ENCODE measurements at regions not wholly inside any gene's neighbourhood (a gene's known extent, or its start where the extent isn't known, plus 50 kb on each side); places are given as distances from the start of the nearest gene placed in this dataset.

GRCh38 chr13:34567597-34567996 is 374.5 kb upstream of the NBEA start:
- Histone ChIP-seq H3K4me3 (replicated peaks; ENCODE audit: insufficient read depth, low read length) (no peak overlapping the region), H3K27ac (replicated peaks) (no peak overlapping the region), H3K27me3 (ENCODE audit: insufficient read depth, poor library complexity, severe bottlenecking) (no peaks in the 10 kb centered on the region)
- TF ChIP-seq REST (IDR thresholded peaks at IDR 0.05; ENCODE audit: insufficient replicate concordance, low read depth) (no peak), POLR2AphosphoS5 (IDR thresholded peaks at IDR 0.05; ENCODE audit: low read depth) (no peak), SPI1 (IDR thresholded peaks at IDR 0.05; ENCODE audit: borderline replicate concordance, low read depth) (no peak), CTCF (IDR thresholded peaks at IDR 0.05; ENCODE audit: insufficient read depth, low read length) (no peak), GABPA (IDR thresholded peaks at IDR 0.05; ENCODE audit: low read depth) (no peak)
- DNase-seq (ENCODE audit: low read depth in 1 of 2, low spot score in 1 of 2): no peak

- no peak overlapping the region for H3K4me3 ChIP-seq (replicated peaks; ENCODE audit: insufficient read depth, low read length)
- H3K27me3 ChIP-seq (ENCODE audit: insufficient read depth, poor library complexity, severe bottlenecking): no peaks in the 10 kb centered on the region
- DNase-seq (ENCODE audit: low read depth in 1 of 2, low spot score in 1 of 2): no peak
- TF ChIP-seq POLR2AphosphoS5 (IDR thresholded peaks at IDR 0.05; ENCODE audit: low read depth): no peak
- no peak for TF ChIP-seq SPI1 (IDR thresholded peaks at IDR 0.05; ENCODE audit: borderline replicate concordance, low read depth)
- TF ChIP-seq GABPA (IDR thresholded peaks at IDR 0.05; ENCODE audit: low read depth): no peak
- TF ChIP-seq REST (IDR thresholded peaks at IDR 0.05; ENCODE audit: insufficient replicate concordance, low read depth): no peak
- no peak for TF ChIP-seq CTCF (IDR thresholded peaks at IDR 0.05; ENCODE audit: insufficient read depth, low read length)
- no peak overlapping the region for H3K27ac ChIP-seq (replicated peaks)
Measured at GRCh38 chr13:34570698-34571353, 371.2 kb upstream of the NBEA start.

GRCh38 chr13:34571716-34572115 is 370.4 kb upstream of the NBEA start:
- Histone ChIP-seq H3K27me3 (ENCODE audit: insufficient read depth, poor library complexity, severe bottlenecking) (no peaks in the 10 kb centered on the region), H3K4me3 (replicated peaks; ENCODE audit: insufficient read depth, low read length) (no peak overlapping the region), H3K27ac (replicated peaks) (no peak overlapping the region)
- DNase-seq (ENCODE audit: low read depth in 1 of 2, low spot score in 1 of 2): no peak
- TF ChIP-seq SPI1 (IDR thresholded peaks at IDR 0.05; ENCODE audit: borderline replicate concordance, low read depth) (no peak), REST (IDR thresholded peaks at IDR 0.05; ENCODE audit: insufficient replicate concordance, low read depth) (no peak), GABPA (IDR thresholded peaks at IDR 0.05; ENCODE audit: low read depth) (no peak), CTCF (IDR thresholded peaks at IDR 0.05; ENCODE audit: insufficient read depth, low read length) (no peak), POLR2AphosphoS5 (IDR thresholded peaks at IDR 0.05; ENCODE audit: low read depth) (no peak)

All from HL-60 (cell line).